Activated CD4-positive, alpha-beta memory T cell treated with anti-CD3 and anti-CD28 coated beads for 36 hours (primary cell): ENCODE measurements at regions not wholly inside any gene's neighbourhood (a gene's known extent, or its start where the extent isn't known, plus 50 kb on each side); places are given as distances from the start of the nearest gene placed in this dataset.

Source experiments
- CTCF ChIA-PET: fragments of 350-600 bp; sonication (Branson Sonifier 250); formaldehyde crosslinking; loops from one replicate; lab custom pipeline; 2021; ENCODE audit warnings: antibody characterized with exemption, inconsistent platforms; lab: Charles Lee
- POLR2A ChIA-PET: fragments of 350-600 bp; sonication (Branson Sonifier 250); formaldehyde crosslinking; loops from one replicate; lab custom pipeline; 2021; ENCODE audit warnings: antibody characterized with exemption; lab: Charles Lee
- DNase-seq: peaks from one replicate; pipeline ENCODE4 v3.0.0-alpha.2; 2020
- H3K27ac Mint-ChIP-seq: one replicate; pipeline ENCODE4 v1.8.0; 2021; ENCODE audit warnings: mixed read lengths
- H3K27me3 Mint-ChIP-seq: one replicate; pipeline ENCODE4 v1.8.0; 2021; ENCODE audit warnings: mixed read lengths
- H3K36me3 Mint-ChIP-seq: one replicate; pipeline ENCODE4 v1.8.0; 2021; ENCODE audit warnings: mixed read lengths
- H3K4me1 Mint-ChIP-seq: one replicate; pipeline ENCODE4 v1.8.0; 2021; ENCODE audit warnings: low read depth, mixed read lengths
- H3K4me3 Mint-ChIP-seq: one replicate; pipeline ENCODE4 v1.8.0; 2021; ENCODE audit warnings: mild to moderate bottlenecking, mixed read lengths
- H3K9me3 Mint-ChIP-seq: one replicate; pipeline ENCODE4 v1.8.0; 2021; ENCODE audit warnings: mixed read lengths
- intact Hi-C: fragments of 100-400 bp; cut with micrococcal nuclease; formaldehyde crosslinking; loops from one replicate; pipeline ENCODE4 v1.15.1; 2023

DNA sequence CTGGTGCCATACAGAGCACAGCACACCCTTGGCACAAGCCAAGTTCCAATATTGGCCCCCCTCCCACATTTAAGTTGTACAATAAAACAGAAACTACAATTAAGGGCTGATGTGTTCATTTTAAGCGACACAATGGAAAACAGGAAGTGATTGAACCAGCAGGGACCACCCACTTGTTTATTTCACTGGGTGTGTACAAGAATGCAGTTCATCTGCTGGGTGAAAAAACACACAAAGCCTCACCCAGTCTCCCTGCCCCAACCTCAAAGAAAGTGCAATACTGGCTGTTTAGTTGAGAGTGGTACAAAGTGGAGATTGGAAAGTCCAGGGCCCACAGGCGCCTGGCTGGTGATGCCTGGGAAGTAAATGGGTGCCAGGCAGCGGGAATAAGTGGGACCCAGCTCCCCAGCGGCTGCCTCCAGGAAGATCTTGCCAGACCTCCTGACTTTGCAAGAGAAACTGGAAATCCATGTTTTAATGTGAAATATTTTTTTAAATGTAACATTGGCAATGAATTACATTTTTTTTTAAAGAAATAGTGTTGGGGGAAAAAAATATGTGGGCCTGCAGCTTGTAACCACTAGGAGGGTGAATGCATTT is 322.1 kb downstream of the ZNF536 start:
- DNase-seq = no peak
- H3K27ac Mint-ChIP-seq = no peak overlapping the region
- peaks cover 10% of the 10 kb centered on the region for H3K4me1 Mint-ChIP-seq
- ChIA-PET POLR2A (no interaction called here), CTCF (interaction anchor here (1.1 kb wide), 1 partner anchor 11 kb away, joined by 3 read pairs; no protein-coding TSS in a partner anchor)
- H3K36me3 Mint-ChIP-seq = no peaks in the 10 kb centered on the region
- no peaks in the 10 kb centered on the region for H3K9me3 Mint-ChIP-seq
- no peak overlapping the region for H3K4me3 Mint-ChIP-seq
- peaks cover 44% of the 10 kb centered on the region for H3K27me3 Mint-ChIP-seq
- intact Hi-C loops = no loop called here

DNA sequence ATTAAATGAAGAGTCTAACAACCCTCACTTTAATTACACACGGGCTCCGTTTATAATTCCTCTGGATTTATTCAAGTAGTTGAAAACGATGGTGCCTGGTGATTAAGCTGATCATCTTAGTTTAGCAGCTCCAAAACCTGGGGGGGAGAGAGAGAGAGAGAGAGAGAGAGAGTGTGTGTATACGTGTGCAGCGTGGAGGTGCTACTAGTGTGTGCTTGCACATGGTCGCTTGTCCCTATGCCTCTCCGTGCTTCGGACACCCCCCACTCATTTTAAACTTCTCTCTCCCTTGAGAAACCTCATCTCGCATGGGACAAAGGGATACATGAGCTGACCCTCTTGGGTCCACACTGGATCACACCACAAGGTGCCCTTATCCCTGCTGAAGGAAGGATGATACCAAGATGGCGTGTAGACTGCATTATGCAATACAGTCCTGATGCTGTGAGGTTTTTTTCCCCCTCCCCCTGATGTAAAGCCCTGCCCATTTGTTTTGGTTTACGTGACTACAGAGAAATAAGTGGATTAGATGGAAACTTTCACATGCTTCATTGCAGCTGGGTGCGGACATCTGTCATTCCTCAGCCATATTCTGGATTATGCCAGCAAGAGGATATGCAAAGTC is 320.8 kb downstream of the ZNF536 start:
- Mint-ChIP-seq H3K4me3 (no peak overlapping the region), H3K4me1 (peaks cover 10% of the 10 kb centered on the region), H3K27me3 (peaks cover 44% of the 10 kb centered on the region), H3K9me3 (no peaks in the 10 kb centered on the region), H3K36me3 (no peaks in the 10 kb centered on the region), H3K27ac (no peak overlapping the region)
- no peak for DNase-seq
- POLR2A ChIA-PET = no interaction called here
- intact Hi-C loops = no loop called here
- CTCF ChIA-PET = interaction anchor here (1.5 kb wide), 1 partner anchor 10 kb away, joined by 4 read pairs; no protein-coding TSS in a partner anchor

DNA sequence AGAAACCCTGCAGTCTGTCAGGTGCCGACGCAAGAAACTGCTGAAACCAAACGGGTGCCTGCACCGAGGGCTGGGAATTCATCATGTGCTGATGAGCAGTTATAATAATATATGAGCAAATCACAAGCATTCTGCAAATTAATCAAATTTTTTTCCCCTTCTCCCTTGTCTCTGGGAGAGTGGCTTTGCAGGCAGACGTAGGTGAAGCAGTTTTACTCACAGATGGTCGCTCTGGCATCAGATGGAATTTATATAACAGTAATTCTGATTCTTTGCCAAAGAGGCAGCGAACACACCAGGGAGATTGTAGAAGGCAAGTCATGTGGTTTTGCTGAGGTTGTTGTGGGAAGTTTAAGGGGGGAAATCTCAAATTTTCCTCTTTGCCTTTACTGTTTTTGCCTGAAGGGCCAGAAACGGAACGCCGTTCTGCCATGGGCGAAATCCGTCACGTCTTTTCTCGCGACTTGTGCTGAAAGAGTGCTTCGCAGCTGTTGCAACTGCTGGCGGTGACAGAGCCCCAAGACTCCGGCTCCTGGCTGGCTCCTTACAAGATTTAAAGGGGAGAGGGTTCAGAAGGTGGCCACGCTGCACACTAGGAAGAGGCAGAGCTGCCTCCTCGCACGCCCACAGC is 320.1 kb downstream of the ZNF536 start:
- Mint-ChIP-seq H3K36me3 (no peaks in the 10 kb centered on the region), H3K4me3 (no peak overlapping the region), H3K9me3 (no peaks in the 10 kb centered on the region), H3K27ac (no peak overlapping the region), H3K27me3 (peaks cover 45% of the 10 kb centered on the region), H3K4me1 (peaks cover 10% of the 10 kb centered on the region)
- intact Hi-C loops = no loop called here
- ChIA-PET CTCF (interaction anchor here (1.5 kb wide), 1 partner anchor 9 kb away, joined by 4 read pairs; no protein-coding TSS in a partner anchor), POLR2A (no interaction called here)
- DNase-seq = no peak

DNA sequence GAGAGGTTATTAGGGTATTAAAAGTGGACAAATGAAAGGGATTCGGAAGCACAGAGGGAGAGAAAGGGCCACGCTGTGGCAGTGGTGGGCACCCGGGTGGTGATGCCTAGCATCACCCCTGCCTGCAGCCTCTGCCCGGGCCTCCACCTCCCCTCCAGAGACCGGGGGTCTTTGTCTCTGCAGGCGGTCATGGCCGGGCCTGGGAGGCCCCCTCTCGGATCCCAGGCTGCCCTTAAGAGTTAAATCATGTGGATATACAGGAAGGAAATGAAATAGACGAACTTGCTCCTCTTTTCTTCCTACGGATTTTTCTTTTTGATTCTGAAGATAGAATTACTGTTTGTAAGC is 319.6 kb downstream of the ZNF536 start:
- H3K27ac Mint-ChIP-seq = no peak overlapping the region
- H3K9me3 Mint-ChIP-seq = no peaks in the 10 kb centered on the region
- H3K4me1 Mint-ChIP-seq = peaks cover 10% of the 10 kb centered on the region
- intact Hi-C loops = no loop called here
- POLR2A ChIA-PET = no interaction called here
- no peak for DNase-seq
- H3K4me3 Mint-ChIP-seq = no peak overlapping the region
- CTCF ChIA-PET = no interaction called here
- no peaks in the 10 kb centered on the region for H3K36me3 Mint-ChIP-seq
- peaks cover 47% of the 10 kb centered on the region for H3K27me3 Mint-ChIP-seq

DNA sequence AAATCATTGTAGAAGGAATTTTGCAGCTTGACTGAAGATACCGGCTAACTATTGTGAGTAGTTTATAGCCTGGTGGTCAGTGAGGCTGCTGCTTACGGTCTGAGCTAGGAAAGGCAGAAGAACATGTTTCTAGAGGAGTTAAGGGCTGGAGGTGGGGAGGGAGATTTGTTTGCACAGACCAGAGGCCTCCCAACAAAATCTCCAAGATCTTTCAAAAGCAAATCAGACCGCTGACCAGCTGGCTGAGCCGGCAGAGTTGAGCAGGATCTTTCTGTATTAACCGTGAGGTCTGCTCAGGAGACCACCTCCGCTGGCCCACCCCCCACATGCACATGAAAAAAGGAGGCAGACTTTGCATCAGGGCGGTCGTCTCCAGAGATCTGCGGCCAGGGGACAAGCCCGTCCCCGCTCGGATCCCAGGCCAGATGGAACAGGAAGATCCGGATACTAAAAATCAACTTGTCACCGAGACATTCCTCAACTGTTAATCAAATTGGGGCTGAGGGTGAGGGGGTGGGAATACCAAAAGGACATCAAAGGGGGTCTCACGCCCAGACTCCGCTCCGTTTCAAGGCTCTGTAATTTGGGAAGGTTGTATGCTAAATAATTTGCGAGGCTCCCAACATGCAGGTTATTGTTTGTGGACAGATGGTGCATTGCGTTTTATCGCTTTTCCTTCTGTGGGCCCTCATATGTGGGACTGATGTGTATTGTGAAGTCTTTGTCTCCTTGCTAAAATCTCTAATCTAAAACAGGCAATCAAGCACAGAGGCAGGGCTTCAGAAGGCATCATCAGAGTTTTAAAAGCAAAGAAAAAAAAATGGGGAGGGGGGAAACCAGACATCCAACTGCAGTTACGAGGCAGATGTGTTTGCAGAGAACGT is 319.0 kb downstream of the ZNF536 start:
- Mint-ChIP-seq H3K9me3 (no peaks in the 10 kb centered on the region), H3K27me3 (peaks cover 52% of the 10 kb centered on the region), H3K27ac (no peak overlapping the region), H3K36me3 (no peaks in the 10 kb centered on the region), H3K4me1 (peaks cover 10% of the 10 kb centered on the region), H3K4me3 (no peak overlapping the region)
- DNase-seq = no peak
- CTCF ChIA-PET = no interaction called here
- POLR2A ChIA-PET = no interaction called here
- intact Hi-C loops = no loop called here

DNA sequence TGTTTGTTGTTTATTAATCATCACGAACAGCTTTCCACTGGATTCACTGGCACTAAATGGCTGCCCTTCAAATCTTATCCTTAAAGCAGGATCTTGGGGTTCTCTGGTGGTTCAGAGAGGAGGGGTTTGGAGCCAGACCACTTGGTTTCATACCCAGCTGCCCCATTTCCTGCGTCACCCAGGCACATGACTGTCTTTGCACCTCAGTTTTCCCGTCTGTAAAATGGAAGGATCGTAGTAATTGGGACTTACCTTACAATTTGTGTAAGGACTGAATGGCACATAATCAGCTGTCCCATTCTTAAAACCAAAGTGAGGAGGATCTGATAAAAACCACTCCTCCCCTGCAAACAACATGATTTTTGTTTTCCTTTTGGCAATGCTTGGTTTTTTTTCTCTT is 318.3 kb downstream of the ZNF536 start:
- DNase-seq = no peak
- Mint-ChIP-seq H3K27ac (no peak overlapping the region), H3K4me3 (no peak overlapping the region), H3K27me3 (peaks cover 55% of the 10 kb centered on the region), H3K36me3 (no peaks in the 10 kb centered on the region), H3K4me1 (peaks cover 10% of the 10 kb centered on the region), H3K9me3 (no peaks in the 10 kb centered on the region)
- POLR2A ChIA-PET = no interaction called here
- CTCF ChIA-PET = no interaction called here
- intact Hi-C loops = no loop called here

DNA sequence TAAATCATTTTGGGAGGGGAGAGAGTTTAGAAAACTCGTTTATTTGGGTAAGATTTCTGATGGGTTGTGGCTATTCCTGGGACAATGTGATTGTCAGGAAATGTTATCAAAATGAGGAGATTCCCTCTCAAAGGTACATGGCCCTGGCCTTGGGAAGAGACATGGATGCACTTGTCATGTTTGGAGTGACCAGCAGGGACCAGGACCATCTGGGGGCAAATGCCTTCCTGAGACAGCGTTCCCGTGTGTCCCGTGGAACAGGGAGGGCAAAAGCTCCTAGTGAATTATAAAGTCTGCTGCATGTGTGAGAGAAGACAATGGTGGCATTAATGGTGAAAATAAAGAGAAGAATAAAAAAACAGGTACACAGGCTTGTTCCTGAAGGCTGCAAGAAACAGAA is 317.3 kb downstream of the ZNF536 start:
- Mint-ChIP-seq H3K4me3 (no peak overlapping the region), H3K36me3 (no peaks in the 10 kb centered on the region), H3K27ac (no peak overlapping the region), H3K9me3 (no peaks in the 10 kb centered on the region), H3K27me3 (peaks cover 51% of the 10 kb centered on the region), H3K4me1 (peaks cover 10% of the 10 kb centered on the region)
- intact Hi-C loops = no loop called here
- CTCF ChIA-PET = interaction anchor here (1.8 kb wide), 1 partner anchor 1535 kb away, joined by 4 read pairs; no protein-coding TSS in a partner anchor
- DNase-seq = no peak
- POLR2A ChIA-PET = no interaction called here

DNA sequence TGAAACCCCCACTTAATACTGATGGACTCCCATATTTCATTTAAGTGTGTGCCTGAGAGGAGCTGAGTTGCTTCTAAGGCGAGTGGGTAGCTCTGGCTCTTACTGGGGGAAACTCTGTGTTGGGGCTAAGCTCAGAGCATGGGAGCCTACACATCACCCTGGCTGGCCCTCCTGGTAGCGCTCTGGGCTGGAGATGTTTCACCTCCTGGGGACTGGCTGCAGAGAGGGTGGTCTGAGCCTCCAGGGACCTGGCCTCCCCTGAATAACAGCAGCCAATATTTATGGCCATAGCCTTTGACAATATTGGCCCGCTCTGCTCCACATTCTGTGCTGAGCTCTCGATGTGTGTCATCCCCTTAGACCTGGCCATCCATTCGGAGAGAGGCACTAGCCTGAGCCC is 316.5 kb downstream of the ZNF536 start:
- H3K9me3 Mint-ChIP-seq = no peaks in the 10 kb centered on the region
- POLR2A ChIA-PET = no interaction called here
- CTCF ChIA-PET = interaction anchor here (0.9 to 1.8 kb wide), 2 partner anchors 19 to 1536 kb away, joined by 3 to 4 read pairs; no protein-coding TSS in a partner anchor
- no peak for DNase-seq
- H3K4me3 Mint-ChIP-seq = no peak overlapping the region
- H3K27me3 Mint-ChIP-seq = peaks cover 49% of the 10 kb centered on the region
- H3K4me1 Mint-ChIP-seq = peaks cover 6% of the 10 kb centered on the region
- H3K36me3 Mint-ChIP-seq = no peaks in the 10 kb centered on the region
- H3K27ac Mint-ChIP-seq = no peak overlapping the region
- intact Hi-C loops = no loop called here

DNA sequence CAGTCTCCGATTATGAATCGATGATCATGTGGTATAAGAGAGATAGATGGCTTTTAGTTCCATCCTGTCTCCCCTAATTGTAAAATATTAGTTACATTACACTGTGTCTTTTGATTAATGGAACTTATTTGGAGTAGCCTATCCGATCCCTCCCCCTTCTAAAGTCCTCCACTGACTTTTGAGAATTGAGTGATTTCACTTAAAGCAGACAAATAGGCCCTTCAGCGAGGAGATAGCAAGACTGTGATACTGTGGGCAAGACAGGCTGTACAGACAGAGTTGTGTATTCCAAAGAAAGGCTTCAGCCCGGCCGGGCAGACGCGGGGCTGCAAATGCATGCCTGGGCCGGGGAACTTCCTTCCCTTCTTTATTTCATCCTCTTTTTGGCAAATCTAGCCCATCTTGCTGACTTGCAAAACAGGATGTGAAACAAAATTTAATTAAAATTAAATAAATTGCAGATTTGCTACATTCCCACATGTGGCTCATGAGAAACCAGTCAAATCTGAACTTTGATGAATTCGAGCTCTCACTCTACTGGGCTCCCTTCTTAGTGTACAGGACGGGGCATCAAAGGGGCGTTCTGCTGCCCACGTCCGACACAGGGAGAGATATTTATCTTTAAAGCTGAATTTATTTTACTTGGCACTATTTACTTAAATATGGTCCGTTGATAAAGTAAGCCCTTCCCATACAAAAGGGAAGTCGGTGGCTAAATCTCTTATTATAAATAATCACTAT is 314.8 kb downstream of the ZNF536 start:
- ChIA-PET POLR2A (no interaction called here), CTCF (interaction anchor here (0.6 kb wide), 1 partner anchor 15 kb away, joined by 3 read pairs; no protein-coding TSS in a partner anchor)
- intact Hi-C loops = no loop called here
- no peak overlapping the region for H3K4me3 Mint-ChIP-seq
- H3K9me3 Mint-ChIP-seq = no peaks in the 10 kb centered on the region
- peaks cover 46% of the 10 kb centered on the region for H3K27me3 Mint-ChIP-seq
- no peak for DNase-seq
- no peaks in the 10 kb centered on the region for H3K36me3 Mint-ChIP-seq
- no peak overlapping the region for H3K27ac Mint-ChIP-seq
- H3K4me1 Mint-ChIP-seq = peaks cover 3% of the 10 kb centered on the region

DNA sequence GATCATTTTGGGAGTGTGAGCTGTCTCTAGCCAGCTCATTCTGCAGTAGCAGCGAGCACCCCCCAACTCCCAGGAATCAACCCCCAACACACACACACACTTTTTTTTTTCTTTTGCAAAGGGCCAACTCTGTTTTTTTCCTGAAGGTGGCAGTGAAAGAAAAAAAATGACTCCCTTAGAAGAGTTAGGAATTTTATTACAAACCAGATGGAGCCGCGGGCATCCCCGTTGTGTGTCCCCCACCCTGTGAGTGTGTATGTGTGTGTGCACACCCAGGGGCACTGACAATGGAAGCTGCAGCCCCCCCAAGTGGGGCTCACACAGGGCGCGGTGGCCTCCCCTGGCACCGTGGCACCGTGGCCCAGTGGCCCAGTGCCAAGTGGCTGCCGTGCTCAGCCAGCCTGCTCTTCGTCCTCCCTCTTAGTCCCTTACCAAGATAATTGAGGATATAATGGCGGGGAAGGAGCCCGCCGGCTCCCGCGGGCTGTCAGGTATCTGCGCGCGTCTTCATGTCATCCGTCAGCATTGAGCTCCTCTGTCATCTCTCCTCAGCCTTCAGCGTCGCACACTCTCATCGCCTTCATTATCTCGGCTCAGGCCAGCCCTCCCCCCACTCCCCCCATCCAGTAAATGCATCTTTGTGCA is 314.1 kb downstream of the ZNF536 start:
- no peaks in the 10 kb centered on the region for H3K36me3 Mint-ChIP-seq
- intact Hi-C loops = no loop called here
- H3K27me3 Mint-ChIP-seq = peaks cover 41% of the 10 kb centered on the region
- no peaks in the 10 kb centered on the region for H3K4me1 Mint-ChIP-seq
- ChIA-PET POLR2A (no interaction called here), CTCF (interaction anchor here (1.3 kb wide), 1 partner anchor 1538 kb away, joined by 4 read pairs; no protein-coding TSS in a partner anchor)
- no peak for DNase-seq
- no peaks in the 10 kb centered on the region for H3K9me3 Mint-ChIP-seq
- no peak overlapping the region for H3K4me3 Mint-ChIP-seq
- H3K27ac Mint-ChIP-seq = no peak overlapping the region

DNA sequence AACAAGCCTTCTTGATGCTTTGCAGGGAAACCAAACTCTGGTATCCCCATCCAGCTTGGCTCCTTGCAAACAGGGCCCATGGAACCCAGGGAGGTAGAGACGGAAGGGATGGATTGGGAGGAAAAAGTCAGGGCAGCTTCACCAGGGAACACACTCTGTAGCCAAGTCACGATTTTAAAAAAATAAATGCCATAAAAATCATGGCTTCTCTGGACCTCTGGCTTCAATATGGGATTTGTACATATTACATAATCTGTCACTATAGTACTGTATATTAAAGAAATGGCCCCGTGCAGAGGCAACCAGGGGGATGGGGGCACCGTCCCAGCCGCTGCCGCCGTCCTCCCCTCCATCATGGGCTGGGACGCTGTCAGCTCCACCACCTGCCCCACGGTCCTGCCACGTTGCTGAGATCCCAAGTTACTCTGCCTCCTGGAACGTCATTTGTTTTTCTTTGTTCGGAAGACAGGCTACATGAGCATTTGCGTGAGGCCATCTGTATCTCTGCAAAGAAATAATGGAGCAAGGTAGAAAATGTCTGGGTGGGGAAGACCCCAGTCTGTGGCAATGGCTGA is 313.3 kb downstream of the ZNF536 start:
- no peak for DNase-seq
- Mint-ChIP-seq H3K9me3 (no peaks in the 10 kb centered on the region), H3K4me1 (no peaks in the 10 kb centered on the region), H3K27ac (no peak overlapping the region), H3K36me3 (no peaks in the 10 kb centered on the region), H3K4me3 (no peak overlapping the region), H3K27me3 (peaks cover 39% of the 10 kb centered on the region)
- CTCF ChIA-PET = interaction anchor here (1.3 kb wide), 1 partner anchor 1538 kb away, joined by 4 read pairs; no protein-coding TSS in a partner anchor
- intact Hi-C loops = no loop called here
- POLR2A ChIA-PET = no interaction called here
